PC-3 (cell line): ENCODE measurements at regions not wholly inside any gene's neighbourhood (a gene's known extent, or its start where the extent isn't known, plus 50 kb on each side); places are given as distances from the start of the nearest gene placed in this dataset.

Experiments
- CTCF ChIP-seq: fragments of 300-600 bp; sonication (generic); conservative IDR thresholded peaks from 2 replicates; pipeline ENCODE4 v1.5.1; 2017; ENCODE audit warnings: antibody characterized with exemption, low read depth, mild to moderate bottlenecking, low read length
- EZH2 ChIP-seq: fragments of 300-600 bp; sonication (generic); IDR thresholded peaks from one replicate; pipeline ENCODE4 v1.6.1; 2017; ENCODE audit warnings: antibody characterized with exemption, mild to moderate bottlenecking, low read length; ENCODE audit not compliant: unreplicated experiment

- TF ChIP-seq CTCF (no peak), EZH2 (no peak)
Observed at GRCh38 chr2:226660124-226660523, 139.5 kb downstream of the IRS1 start.
